Liver (tissue), 3 donors: ENCODE measurements at regions not wholly inside any gene's neighbourhood (a gene's known extent, or its start where the extent isn't known, plus 50 kb on each side); places are given as distances from the start of the nearest gene placed in this dataset.

Source experiments
- CTCF ChIP-seq: fragments of 150-350 bp; IDR thresholded peaks from 2 replicates; pipeline ENCODE4 v1.5.1; 2017; ENCODE audit warnings: improper control_type of control experiment, low read depth, low read length; ENCODE audit not compliant: missing input control
- EGR1 ChIP-seq, 2 donors: IDR thresholded peaks; 2 replicates each; pipeline ENCODE4 v1.6.1; 2016 to 2018; ENCODE audit warnings: antibody characterized with exemption in 2 of 2, low read depth in 2 of 2
- FOXA1 ChIP-seq: IDR thresholded peaks from 2 replicates; pipeline ENCODE4 v1.6.1; 2016; ENCODE audit warnings: antibody characterized with exemption
- FOXA2 ChIP-seq: IDR thresholded peaks from 2 replicates; pipeline ENCODE4 v1.6.1; 2016; ENCODE audit warnings: antibody characterized with exemption
- GABPA ChIP-seq, 2 donors: IDR thresholded peaks in 1 of 2; conservative IDR thresholded peaks in 1 of 2; 2 replicates each; pipeline ENCODE4 v1.6.1; 2016; ENCODE audit warnings: antibody characterized with exemption in 2 of 2, mild to moderate bottlenecking in 1 of 2, moderate library complexity in 1 of 2
- HNF4G ChIP-seq: IDR thresholded peaks from 2 replicates; pipeline ENCODE4 v1.6.1; 2016; ENCODE audit warnings: antibody characterized with exemption
- JUND ChIP-seq, 2 donors: IDR thresholded peaks; 2 replicates each; pipeline ENCODE4 v1.6.1; 2016; ENCODE audit warnings: antibody characterized with exemption in 2 of 2
- MAX ChIP-seq: IDR thresholded peaks from 2 replicates; pipeline ENCODE4 v1.6.1; 2016; ENCODE audit warnings: antibody characterized with exemption
- RAD21 ChIP-seq, 2 donors: IDR thresholded peaks; 2 replicates each; pipeline ENCODE4 v1.6.1; 2016; ENCODE audit warnings: antibody characterized with exemption in 2 of 2, mild to moderate bottlenecking in 2 of 2
- REST ChIP-seq: IDR thresholded peaks from 2 replicates; pipeline ENCODE4 v1.6.1; 2016; ENCODE audit warnings: antibody characterized with exemption, mild to moderate bottlenecking
- RXRA ChIP-seq, 2 donors: IDR thresholded peaks; 2 replicates each; pipeline ENCODE4 v1.6.1; 2017 to 2018; ENCODE audit warnings: antibody characterized with exemption in 2 of 2, mild to moderate bottlenecking in 1 of 2
- TAF1 ChIP-seq: conservative IDR thresholded peaks from 2 replicates; pipeline ENCODE4 v1.6.1; 2016; ENCODE audit warnings: antibody characterized with exemption, mild to moderate bottlenecking
- YY1 ChIP-seq: IDR thresholded peaks from 2 replicates; pipeline ENCODE4 v1.6.1; 2016; ENCODE audit warnings: antibody characterized with exemption, mild to moderate bottlenecking
- ZBTB33 ChIP-seq: IDR thresholded peaks from 2 replicates; pipeline ENCODE4 v1.6.1; 2016; ENCODE audit warnings: antibody characterized with exemption
- donor health status: healthy.
- donor health status: healthy.

GRCh38 chr13:26999499-26999898 lies 172.1 kb downstream of the USP12 start:
- TF ChIP-seq CTCF, result no peak
- no peak for TF ChIP-seq EGR1 (IDR thresholded peaks at IDR 0.05; ENCODE audit: low read depth in 2 of 2)
- TF ChIP-seq FOXA1, result no peak
- TF ChIP-seq HNF4G, result no peak
- TF ChIP-seq REST, result no peak
- TF ChIP-seq MAX, result no peak
- TF ChIP-seq JUND (IDR thresholded peaks at IDR 0.05), result no peak
- TF ChIP-seq RAD21 (IDR thresholded peaks at IDR 0.05), result no peak
- TF ChIP-seq ZBTB33, result no peak
- no peak for TF ChIP-seq TAF1
- TF ChIP-seq YY1, result no peak
- TF ChIP-seq FOXA2, result no peak
- no peak for TF ChIP-seq GABPA (IDR thresholded peaks at IDR 0.05 in 1 of 2, conservative IDR thresholded peaks at IDR 0.05 in 1 of 2)
- TF ChIP-seq RXRA (IDR thresholded peaks at IDR 0.05), result no peak
